Body of pancreas (tissue), 4 donors: ENCODE measurements at regions not wholly inside any gene's neighbourhood (a gene's known extent, or its start where the extent isn't known, plus 50 kb on each side); places are given as distances from the start of the nearest gene placed in this dataset.
"Not testable (repeated sequence)": the region's sequence is repeated elsewhere in the genome, so short reads cannot be mapped to it uniquely, and the experiment has no call there.

Experiments used
- POLR2A ChIP-seq, 3 donors: fragments of 450-650 bp; IDR thresholded peaks; one replicate each; pipeline ENCODE4 v1.6.1; 2016; ENCODE audit warnings: antibody characterized with exemption in 3 of 3, mild to moderate bottlenecking in 2 of 3
- TF ChIP-seq, protein P1 (sequence below), 7 experiments: fragments of 450-650 bp in 4 of 7; fragments of 200-600 bp in 3 of 7; sonication (generic) in 3 of 7; IDR thresholded peaks; one replicate each; pipeline ENCODE4 v1.5.1; 2016 to 2019; ENCODE audit warnings: antibody characterized with exemption in 7 of 7

DNA sequence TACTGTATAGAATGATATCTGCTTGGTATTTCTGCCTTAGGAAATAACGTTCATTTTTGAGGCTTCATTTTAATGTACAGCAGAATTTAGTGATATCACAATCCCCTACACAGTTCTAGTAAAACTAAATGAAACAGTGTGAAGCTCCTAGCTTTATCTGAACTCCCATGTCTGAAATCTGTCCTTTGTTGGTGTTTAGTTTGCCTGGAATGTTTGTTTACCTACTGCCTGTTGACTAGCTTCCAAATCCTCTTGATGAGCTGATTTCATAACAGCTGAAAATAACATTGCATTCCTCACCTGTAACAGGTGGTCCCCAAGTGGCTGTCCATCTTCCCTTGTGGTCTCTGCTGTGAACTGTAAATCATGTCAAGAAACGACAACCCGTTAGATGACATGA lies 629.1 kb downstream of the TTLL7 start:
- TF ChIP-seq POLR2A (IDR thresholded peaks at IDR 0.05) = not testable (repeated sequence)
- TF ChIP-seq, protein P1, sequence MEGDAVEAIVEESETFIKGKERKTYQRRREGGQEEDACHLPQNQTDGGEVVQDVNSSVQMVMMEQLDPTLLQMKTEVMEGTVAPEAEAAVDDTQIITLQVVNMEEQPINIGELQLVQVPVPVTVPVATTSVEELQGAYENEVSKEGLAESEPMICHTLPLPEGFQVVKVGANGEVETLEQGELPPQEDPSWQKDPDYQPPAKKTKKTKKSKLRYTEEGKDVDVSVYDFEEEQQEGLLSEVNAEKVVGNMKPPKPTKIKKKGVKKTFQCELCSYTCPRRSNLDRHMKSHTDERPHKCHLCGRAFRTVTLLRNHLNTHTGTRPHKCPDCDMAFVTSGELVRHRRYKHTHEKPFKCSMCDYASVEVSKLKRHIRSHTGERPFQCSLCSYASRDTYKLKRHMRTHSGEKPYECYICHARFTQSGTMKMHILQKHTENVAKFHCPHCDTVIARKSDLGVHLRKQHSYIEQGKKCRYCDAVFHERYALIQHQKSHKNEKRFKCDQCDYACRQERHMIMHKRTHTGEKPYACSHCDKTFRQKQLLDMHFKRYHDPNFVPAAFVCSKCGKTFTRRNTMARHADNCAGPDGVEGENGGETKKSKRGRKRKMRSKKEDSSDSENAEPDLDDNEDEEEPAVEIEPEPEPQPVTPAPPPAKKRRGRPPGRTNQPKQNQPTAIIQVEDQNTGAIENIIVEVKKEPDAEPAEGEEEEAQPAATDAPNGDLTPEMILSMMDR (IDR thresholded peaks at IDR 0.05) = not testable (repeated sequence)
